DND-41 (cell line): ENCODE measurements at regions not wholly inside any gene's neighbourhood (a gene's known extent, or its start where the extent isn't known, plus 50 kb on each side); places are given as distances from the start of the nearest gene placed in this dataset.
"Not testable (repeated sequence)": the region's sequence is repeated elsewhere in the genome, so short reads cannot be mapped to it uniquely, and the experiment has no call there.

ENCODE experiments used
- ATAC-seq: fragments of 200-7000 bp; cut with Tn5 transposase; 3 replicates; pipeline ENCODE4 v1.9.1; 2021; ENCODE audit warnings: low read depth; ENCODE audit not compliant: insufficient read depth
- DNase-seq: peaks from one replicate; pipeline ENCODE4 v3.0.0-alpha.2; 2020
- H2AFZ ChIP-seq: 2 replicates; pipeline ENCODE4 v1.6.0; 2012; ENCODE audit warnings: low read depth, low read length
- H3K27ac ChIP-seq: 2 replicates; pipeline ENCODE4 v1.5.1; 2012; ENCODE audit warnings: low read length, inconsistent platforms
- H3K27me3 ChIP-seq: fragments of 200-600 bp; sonication (generic); 2 replicates; pipeline ENCODE4 v1.6.0; 2012; ENCODE audit warnings: low read length, mild to moderate bottlenecking, inconsistent platforms; ENCODE audit not compliant: insufficient read depth, poor library complexity
- H3K36me3 ChIP-seq: 2 replicates; pipeline ENCODE4 v1.5.1; 2012; ENCODE audit warnings: low read length, inconsistent platforms; ENCODE audit not compliant: insufficient read depth
- H3K4me1 ChIP-seq: 2 replicates; pipeline ENCODE4 v1.5.1; 2012; ENCODE audit warnings: mild to moderate bottlenecking, low read length; ENCODE audit not compliant: insufficient read depth
- H3K4me2 ChIP-seq: 2 replicates; pipeline ENCODE4 v1.6.0; 2012; ENCODE audit warnings: mild to moderate bottlenecking, moderate library complexity, low read length, inconsistent platforms; ENCODE audit not compliant: insufficient read depth
- H3K4me3 ChIP-seq, 2 experiments: fragments of 200-600 bp in 1 of 2; shearing (Covaris generic) in 1 of 2; 2 replicates each; pipeline ENCODE4 v1.5.1; 2012 to 2016; ENCODE audit warnings: inconsistent platforms in 2 of 2, low read length in 2 of 2, mild to moderate bottlenecking in 2 of 2, low read depth in 1 of 2, moderate library complexity in 1 of 2
- H3K79me2 ChIP-seq: 2 replicates; pipeline ENCODE4 v1.6.0; 2012; ENCODE audit warnings: low read length, inconsistent platforms; ENCODE audit not compliant: insufficient read depth
- H3K9ac ChIP-seq: 2 replicates; pipeline ENCODE4 v1.6.0; 2012; ENCODE audit warnings: low read depth, mild to moderate bottlenecking, inconsistent platforms, low read length, moderate library complexity
- H3K9me3 ChIP-seq: 2 replicates; pipeline ENCODE4 v1.5.1; 2012; ENCODE audit warnings: low read length, moderate library complexity, mild to moderate bottlenecking, inconsistent platforms; ENCODE audit not compliant: insufficient read depth, severe bottlenecking
- H4K20me1 ChIP-seq: 2 replicates; pipeline ENCODE4 v1.6.0; 2012; ENCODE audit warnings: low read length; ENCODE audit not compliant: insufficient read depth
- CTCF ChIP-seq: IDR thresholded peaks from 2 replicates; pipeline ENCODE4 v1.5.1; 2012; ENCODE audit warnings: borderline replicate concordance, low read length, moderate library complexity, mild to moderate bottlenecking; ENCODE audit not compliant: poor library complexity, severe bottlenecking; ENCODE audit errors: extremely low read depth
- EZH2 ChIP-seq: IDR thresholded peaks from 3 replicates; pipeline ENCODE4 v1.6.1; 2012; ENCODE audit warnings: borderline replicate concordance, low read depth, mild to moderate bottlenecking, moderate library complexity, low read length, inconsistent platforms; ENCODE audit not compliant: severe bottlenecking

- ATAC-seq (no peak), DNase-seq (no peak)
- Histone ChIP-seq H3K79me2 (no peaks in the 10 kb centered on the region), H4K20me1 (no peaks in the 10 kb centered on the region), H3K27me3 (no peaks in the 10 kb centered on the region), H3K36me3 (no peaks in the 10 kb centered on the region), H3K4me2 (no peak overlapping the region), H3K4me3 (no peak overlapping the region), H3K4me1 (no peaks in the 10 kb centered on the region), H2AFZ (no peak overlapping the region), H3K27ac (no peak overlapping the region), H3K9me3 (no peaks in the 10 kb centered on the region), H3K9ac (no peak overlapping the region)
- TF ChIP-seq CTCF (no peak), EZH2 (no peak)
Measured at GRCh38 chr2:54029721-54030395, 59.1 kb upstream of the PSME4 start.

GRCh38 chr2:54025463-54026075 is 54.8 kb upstream of the PSME4 start:
- H3K9me3 ChIP-seq, H3K27ac ChIP-seq, H2AFZ ChIP-seq, ATAC-seq, H3K79me2 ChIP-seq, H3K36me3 ChIP-seq, DNase-seq, H4K20me1 ChIP-seq, H3K27me3 ChIP-seq, H3K4me1 ChIP-seq, H3K9ac ChIP-seq, H3K4me2 ChIP-seq, H3K4me3 ChIP-seq: not testable (repeated sequence)

GRCh38 chr2:54024576-54024975 is 53.8 kb upstream of the PSME4 start:
- Histone ChIP-seq H3K9ac (no peak overlapping the region), H3K79me2 (no peaks in the 10 kb centered on the region), H3K27me3 (no peaks in the 10 kb centered on the region), H4K20me1 (no peaks in the 10 kb centered on the region), H2AFZ (no peak overlapping the region), H3K9me3 (peaks cover 13% of the 10 kb centered on the region), H3K4me2 (no peak overlapping the region), H3K27ac (no peak overlapping the region), H3K36me3 (peaks cover 4% of the 10 kb centered on the region; the same call in 1 of the 2 replicates), H3K4me1 (no peaks in the 10 kb centered on the region), H3K4me3 (no peak overlapping the region)
- no peak for TF ChIP-seq CTCF
- no peak for TF ChIP-seq EZH2
- DNase-seq (no peak), ATAC-seq (no peak)

- Histone ChIP-seq H3K4me2 (no peak overlapping the region), H3K27ac (no peak overlapping the region), H3K79me2 (no peaks in the 10 kb centered on the region), H2AFZ (no peak overlapping the region), H4K20me1 (no peaks in the 10 kb centered on the region), H3K4me3 (no peak overlapping the region), H3K9me3 (peaks cover 13% of the 10 kb centered on the region), H3K4me1 (no peaks in the 10 kb centered on the region), H3K27me3 (no peaks in the 10 kb centered on the region), H3K36me3 (peaks cover 4% of the 10 kb centered on the region; the same call in 1 of the 2 replicates), H3K9ac (no peak overlapping the region)
- ATAC-seq (no peak), DNase-seq (no peak)
- TF ChIP-seq CTCF = no peak
- TF ChIP-seq EZH2 = no peak
Measured at GRCh38 chr2:54021702-54022101, 50.9 kb upstream of the PSME4 start.
